ENCODE measurements at regions not wholly inside any gene's neighbourhood (a gene's known extent, or its start where the extent isn't known, plus 50 kb on each side); places are given as distances from the start of the nearest gene placed in this dataset.

- no peaks in the 10 kb centered on the region for H3K27me3 ChIP-seq
- WGBS, result 88% methylated on average over 5 of the region's 5 CpGs
- no peak for DNase-seq (ENCODE audit: extremely low spot score)
- H3K9me3 ChIP-seq, result peaks cover 0 to 9% (median 5%) of the 10 kb centered on the region in 4 donors
- H3K36me3 ChIP-seq, result no peaks in the 10 kb centered on the region
- H3K4me3 ChIP-seq, result no peak overlapping the region
- intact Hi-C loops (cut with DNase I), result no loop called here
- H3K4me1 ChIP-seq, result peaks cover 0 to 5% (median 0%) of the 10 kb centered on the region in 4 donors
- no peak for TF ChIP-seq CTCF (IDR thresholded peaks at IDR 0.05)
- TF ChIP-seq POLR2AphosphoS5 (IDR thresholded peaks at IDR 0.05), result no peak
- TF ChIP-seq EP300 (IDR thresholded peaks at IDR 0.05), result no peak
- no peak for TF ChIP-seq POLR2A (IDR thresholded peaks at IDR 0.05; ENCODE audit: low read depth)
- H3K27ac ChIP-seq (replicated peaks in 1 of 4), result no peak overlapping the region
These were observed 198.6 kb upstream of the EMCN start for GRCh38 chr4:100716416-100716815.

- Histone ChIP-seq H3K36me3 (no peaks in the 10 kb centered on the region), H3K27me3 (no peaks in the 10 kb centered on the region), H3K4me3 (no peak overlapping the region), H3K27ac (replicated peaks in 1 of 4) (no peak overlapping the region), H3K9me3 (no peaks in the 10 kb centered on the region), H3K4me1 (no peaks in the 10 kb centered on the region)
- no peak for TF ChIP-seq POLR2AphosphoS5 (IDR thresholded peaks at IDR 0.05)
- TF ChIP-seq EP300 (IDR thresholded peaks at IDR 0.05), result no peak
- no peak for TF ChIP-seq CTCF (IDR thresholded peaks at IDR 0.05)
- TF ChIP-seq POLR2A (IDR thresholded peaks at IDR 0.05; ENCODE audit: low read depth), result no peak
- intact Hi-C loops (cut with DNase I), result no loop called here
- 92% methylated on average over 4 of the region's 4 CpGs for WGBS
- DNase-seq (ENCODE audit: extremely low spot score), result no peak
These were observed 191.0 kb upstream of the EMCN start for GRCh38 chr4:100708776-100709175.

GRCh38 chr4:100707786-100708185 lies 190.0 kb upstream of the EMCN start:
- intact Hi-C loops (cut with DNase I), result no loop called here
- no peak for TF ChIP-seq CTCF (IDR thresholded peaks at IDR 0.05)
- TF ChIP-seq POLR2AphosphoS5 (IDR thresholded peaks at IDR 0.05), result no peak
- no peak for TF ChIP-seq EP300 (IDR thresholded peaks at IDR 0.05)
- TF ChIP-seq POLR2A (IDR thresholded peaks at IDR 0.05; ENCODE audit: low read depth), result no peak
- no peak overlapping the region for H3K4me3 ChIP-seq
- H3K36me3 ChIP-seq, result no peaks in the 10 kb centered on the region
- H3K27ac ChIP-seq (replicated peaks in 1 of 4), result no peak overlapping the region
- H3K27me3 ChIP-seq, result no peaks in the 10 kb centered on the region
- no peak for DNase-seq (ENCODE audit: extremely low spot score)
- no peaks in the 10 kb centered on the region for H3K9me3 ChIP-seq
- H3K4me1 ChIP-seq, result no peaks in the 10 kb centered on the region
- WGBS, result 94% methylated on average over 1 of the region's 1 CpG

GRCh38 chr4:100696531-100696930 lies 178.7 kb upstream of the EMCN start:
- intact Hi-C loops (cut with DNase I), result no loop called here
- WGBS, result 6% methylated on average over 4 of the region's 4 CpGs
- Histone ChIP-seq H3K36me3 (no peaks in the 10 kb centered on the region), H3K27ac (replicated peaks in 1 of 4) (no peak overlapping the region), H3K4me1 (no peaks in the 10 kb centered on the region), H3K4me3 (peak overlapping the region in 1 of 4 donors; percentile 3), H3K9me3 (no peaks in the 10 kb centered on the region), H3K27me3 (no peaks in the 10 kb centered on the region)
- TF ChIP-seq POLR2AphosphoS5 (IDR thresholded peaks at IDR 0.05) (no peak), EP300 (IDR thresholded peaks at IDR 0.05) (no peak), CTCF (IDR thresholded peaks at IDR 0.05) (no peak), POLR2A (IDR thresholded peaks at IDR 0.05; ENCODE audit: low read depth) (no peak)
- no peak for DNase-seq (ENCODE audit: extremely low spot score)

- intact Hi-C loops (cut with DNase I), result no loop called here
- no peak for DNase-seq (ENCODE audit: extremely low spot score)
- H3K4me1 ChIP-seq, result no peaks in the 10 kb centered on the region
- H3K27ac ChIP-seq (replicated peaks in 1 of 4), result no peak overlapping the region
- H3K27me3 ChIP-seq, result no peaks in the 10 kb centered on the region
- whole genome bisulfite sequencing, result 65% methylated on average over 1 of the region's 1 CpG
- H3K9me3 ChIP-seq, result no peaks in the 10 kb centered on the region
- no peaks in the 10 kb centered on the region for H3K36me3 ChIP-seq
- H3K4me3 ChIP-seq, result no peak overlapping the region
- TF ChIP-seq EP300 (IDR thresholded peaks at IDR 0.05), result no peak
- TF ChIP-seq POLR2A (IDR thresholded peaks at IDR 0.05; ENCODE audit: low read depth), result no peak
- no peak for TF ChIP-seq POLR2AphosphoS5 (IDR thresholded peaks at IDR 0.05)
- no peak for TF ChIP-seq CTCF (IDR thresholded peaks at IDR 0.05)
These were observed 178.0 kb upstream of the EMCN start for GRCh38 chr4:100695871-100696270.

All from esophagus muscularis mucosa (tissue), 4 donors.